Right cardiac atrium (tissue), 5 donors: ENCODE measurements at regions not wholly inside any gene's neighbourhood (a gene's known extent, or its start where the extent isn't known, plus 50 kb on each side); places are given as distances from the start of the nearest gene placed in this dataset.

Source experiments
- ATAC-seq, 2 donors: fragments of 200-7000 bp; cut with Tn5 transposase; one replicate each; pipeline versions ENCODE4 v1.8.0 to v1.9.1; 2020; ENCODE audit warnings: moderate library complexity in 2 of 2, mild to moderate bottlenecking in 1 of 2
- DNase-seq, 3 donors: peaks; one replicate each; pipeline ENCODE4 v3.0.0-alpha.2; 2020
- H3K27ac ChIP-seq: one replicate; pipeline ENCODE4 v1.5.1; 2013; ENCODE audit warnings: mild to moderate bottlenecking, low read length, control low read depth, moderate library complexity
- H3K27me3 ChIP-seq: one replicate; pipeline ENCODE4 v1.6.1; 2013; ENCODE audit not compliant: control insufficient read depth, insufficient read depth
- H3K4me1 ChIP-seq: one replicate; pipeline ENCODE4 v1.6.1; 2013; ENCODE audit warnings: low read length; ENCODE audit not compliant: control insufficient read depth, insufficient read depth
- H3K4me3 ChIP-seq: one replicate; pipeline ENCODE4 v1.5.1; 2013; ENCODE audit warnings: low read length, control low read depth
- H3K9me3 ChIP-seq: one replicate; pipeline ENCODE4 v1.6.1; 2013; ENCODE audit warnings: low read length; ENCODE audit not compliant: control insufficient read depth
- WGBS: extraction: QIAGEN DNeasy Blood & Tissue Kit; methylation state at CpG from one replicate; pipeline ENCODE4 v1.1.7; 2013; 5-methylcytosine and 5-hydroxymethylcytosine counted together
- intact Hi-C, 4 donors: fragments of 100-400 bp; cut with DNase I; formaldehyde crosslinking; loops; one replicate each; pipeline versions ENCODE4 v1.11.0 to v1.14.0; 2022 to 2023
- donor health status: healthy with polysubstance abuse.
- donor health status: DM: no; HTN: yes; CAD: no.
- donor health status: DM: no; HTN: no; CAD: no.
- donor health status: DM: no; HTN: yes; CAD: no; lungs with severe emphysema.
- donor health status: DM: yes; HTN: yes; CAD: no.

- DNase-seq, result no peak
- Histone ChIP-seq H3K9me3 (no peaks in the 10 kb centered on the region), H3K4me1 (peaks cover 5% of the 10 kb centered on the region), H3K27ac (peak overlapping the region; percentile 60), H3K27me3 (no peaks in the 10 kb centered on the region), H3K4me3 (no peak overlapping the region)
- peak; percentile 47 to 87 for ATAC-seq
- 59% methylated on average over 6 of the region's 6 CpGs for WGBS
- intact Hi-C loops, result no loop called here
Observed at GRCh38 chr13:24071423-24072075, 89.0 kb upstream of the SPATA13 start.

GRCh38 chr13:24073657-24074056, 86.9 kb upstream of the SPATA13 start:
- WGBS, result 97% methylated on average over 2 of the region's 2 CpGs
- intact Hi-C loops, result no loop called here
- no peak overlapping the region for H3K4me3 ChIP-seq
- H3K27ac ChIP-seq, result no peak overlapping the region
- no peaks in the 10 kb centered on the region for H3K9me3 ChIP-seq
- no peaks in the 10 kb centered on the region for H3K27me3 ChIP-seq
- ATAC-seq, result no peak
- DNase-seq, result no peak
- peaks cover 6% of the 10 kb centered on the region for H3K4me1 ChIP-seq

- Histone ChIP-seq H3K4me1 (peaks cover 6% of the 10 kb centered on the region), H3K4me3 (no peak overlapping the region), H3K27me3 (no peaks in the 10 kb centered on the region), H3K9me3 (no peaks in the 10 kb centered on the region), H3K27ac (no peak overlapping the region)
- intact Hi-C loops, result no loop called here
- DNase-seq (peak in 1 of 3 donors; percentile 61), ATAC-seq (peak; percentile 53 to 59)
- WGBS, result 56% methylated on average over 2 of the region's 2 CpGs
Observed at GRCh38 chr13:24074678-24075077, 85.8 kb upstream of the SPATA13 start.

GRCh38 chr13:24075137-24075975, 85.2 kb upstream of the SPATA13 start:
- H3K4me3 ChIP-seq, result no peak overlapping the region
- no peaks in the 10 kb centered on the region for H3K27me3 ChIP-seq
- H3K27ac ChIP-seq, result no peak overlapping the region
- H3K9me3 ChIP-seq, result no peaks in the 10 kb centered on the region
- peaks cover 6% of the 10 kb centered on the region for H3K4me1 ChIP-seq
- ATAC-seq, result no peak
- WGBS, result 52% methylated on average over 7 of the region's 7 CpGs
- intact Hi-C loops, result no loop called here
- DNase-seq, result no peak

- ATAC-seq, result no peak
- no peak overlapping the region for H3K4me3 ChIP-seq
- 46% methylated on average over 3 of the region's 3 CpGs for WGBS
Observed at GRCh38 chr13:24076109-24076508, 84.4 kb upstream of the SPATA13 start.

GRCh38 chr13:24076636-24077035, 83.9 kb upstream of the SPATA13 start:
- WGBS, result 78% methylated on average over 8 of the region's 8 CpGs
- ATAC-seq, result no peak
- Histone ChIP-seq H3K9me3 (no peaks in the 10 kb centered on the region), H3K4me3 (no peak overlapping the region), H3K27ac (peak overlapping the region; percentile 47), H3K27me3 (no peaks in the 10 kb centered on the region), H3K4me1 (peaks cover 6% of the 10 kb centered on the region)
- DNase-seq, result no peak
- intact Hi-C loops, result no loop called here

More at GRCh38 chr13:24076109-24076508, 84.4 kb upstream of the SPATA13 start:
- DNase-seq, result no peak
- Histone ChIP-seq H3K27ac (no peak overlapping the region), H3K27me3 (no peaks in the 10 kb centered on the region), H3K9me3 (no peaks in the 10 kb centered on the region), H3K4me1 (peaks cover 6% of the 10 kb centered on the region)
- intact Hi-C loops, result no loop called here

GRCh38 chr13:24080134-24080533, 80.4 kb upstream of the SPATA13 start:
- WGBS, result 87% methylated on average over 5 of the region's 5 CpGs
- Histone ChIP-seq H3K27ac (no peak overlapping the region), H3K27me3 (no peaks in the 10 kb centered on the region), H3K4me3 (no peak overlapping the region), H3K4me1 (peaks cover 3% of the 10 kb centered on the region), H3K9me3 (no peaks in the 10 kb centered on the region)
- ATAC-seq, result no peak
- DNase-seq, result no peak
- intact Hi-C loops, result no loop called here

- Histone ChIP-seq H3K27ac (no peak overlapping the region), H3K27me3 (no peaks in the 10 kb centered on the region), H3K4me1 (peaks cover 3% of the 10 kb centered on the region), H3K4me3 (no peak overlapping the region), H3K9me3 (no peaks in the 10 kb centered on the region)
- DNase-seq, result no peak
- intact Hi-C loops, result no loop called here
- no peak for ATAC-seq
- WGBS, result 92% methylated on average over 2 of the region's 2 CpGs
Observed at GRCh38 chr13:24081387-24081786, 79.1 kb upstream of the SPATA13 start.

GRCh38 chr13:24083141-24083540, 77.4 kb upstream of the SPATA13 start:
- H3K27me3 ChIP-seq, result no peaks in the 10 kb centered on the region
- no peak overlapping the region for H3K4me3 ChIP-seq
- WGBS, result 74% methylated on average over 5 of the region's 5 CpGs
- no peak overlapping the region for H3K27ac ChIP-seq
- H3K4me1 ChIP-seq, result peaks cover 10% of the 10 kb centered on the region
- intact Hi-C loops, result no loop called here
- no peak for ATAC-seq
- no peaks in the 10 kb centered on the region for H3K9me3 ChIP-seq
- no peak for DNase-seq

- WGBS, result 70% methylated on average over 15 of the region's 15 CpGs
- no peak for ATAC-seq
Observed at GRCh38 chr13:24083722-24084421, 76.6 kb upstream of the SPATA13 start.

GRCh38 chr13:24085662-24086061, 74.9 kb upstream of the SPATA13 start:
- Histone ChIP-seq H3K9me3 (no peaks in the 10 kb centered on the region), H3K4me1 (peaks cover 12% of the 10 kb centered on the region), H3K27ac (no peak overlapping the region), H3K4me3 (no peak overlapping the region), H3K27me3 (no peaks in the 10 kb centered on the region)
- 75% methylated on average over 4 of the region's 4 CpGs for WGBS
- no peak for DNase-seq
- intact Hi-C loops, result no loop called here
- ATAC-seq, result no peak

More at GRCh38 chr13:24083722-24084421, 76.6 kb upstream of the SPATA13 start:
- no peak overlapping the region for H3K27ac ChIP-seq
- DNase-seq, result no peak
- no peak overlapping the region for H3K4me3 ChIP-seq
- intact Hi-C loops, result no loop called here
- peaks cover 10% of the 10 kb centered on the region for H3K4me1 ChIP-seq
- H3K27me3 ChIP-seq, result no peaks in the 10 kb centered on the region
- H3K9me3 ChIP-seq, result no peaks in the 10 kb centered on the region
